DOHH2 (cell line): ENCODE measurements at regions not wholly inside any gene's neighbourhood (a gene's known extent, or its start where the extent isn't known, plus 50 kb on each side); places are given as distances from the start of the nearest gene placed in this dataset.

Experiments used
- H3F3A ChIP-seq: fragments of 200-600 bp; sonication (generic), shearing (Covaris generic); 2 replicates; pipeline ENCODE4 v1.6.0; 2016; ENCODE audit warnings: antibody characterized with exemption, mild to moderate bottlenecking; ENCODE audit not compliant: control insufficient read depth, insufficient read depth
- H3K27ac ChIP-seq: fragments of 200-600 bp; sonication (generic); 2 replicates; pipeline ENCODE4 v1.5.1; 2014; ENCODE audit warnings: low read depth, mild to moderate bottlenecking, low read length, moderate library complexity
- H3K27me3 ChIP-seq: fragments of 200-600 bp; sonication (generic); 2 replicates; pipeline ENCODE4 v1.6.1; 2014; ENCODE audit warnings: mild to moderate bottlenecking, low read length, mixed read lengths; ENCODE audit not compliant: control insufficient read depth
- H3K36me3 ChIP-seq: fragments of 200-600 bp; sonication (generic); 2 replicates; pipeline ENCODE4 v1.6.1; 2014; ENCODE audit warnings: mild to moderate bottlenecking, low read length, moderate library complexity, mixed read lengths; ENCODE audit not compliant: control insufficient read depth
- H3K4me1 ChIP-seq: fragments of 200-600 bp; sonication (generic); 2 replicates; pipeline ENCODE4 v1.6.1; 2014; ENCODE audit warnings: mild to moderate bottlenecking, low read length, mixed read lengths; ENCODE audit not compliant: control insufficient read depth
- H3K4me2 ChIP-seq: fragments of 200-600 bp; sonication (generic); 2 replicates; pipeline ENCODE4 v1.6.0; 2014; ENCODE audit warnings: mild to moderate bottlenecking, low read length, moderate library complexity
- H3K4me3 ChIP-seq: fragments of 200-600 bp; sonication (generic); 2 replicates; pipeline ENCODE4 v1.5.1; 2014; ENCODE audit warnings: mild to moderate bottlenecking, low read length, mixed read lengths
- H3K79me2 ChIP-seq: fragments of 200-600 bp; sonication (generic); 2 replicates; pipeline ENCODE4 v1.6.1; 2014; ENCODE audit warnings: mild to moderate bottlenecking, low read length, mixed read lengths; ENCODE audit not compliant: control insufficient read depth
- H3K9me2 ChIP-seq: fragments of 200-600 bp; sonication (generic); replicated peaks from 2 replicates; pipeline ENCODE4 v1.6.1; 2014; ENCODE audit warnings: mild to moderate bottlenecking, low read length, mixed read lengths; ENCODE audit not compliant: control insufficient read depth
- H3K9me3 ChIP-seq: fragments of 200-600 bp; sonication (generic); 2 replicates; pipeline ENCODE4 v1.6.1; 2014; ENCODE audit warnings: antibody characterized with exemption, low read length, mixed read lengths; ENCODE audit not compliant: control insufficient read depth, insufficient read depth
- H4K20me1 ChIP-seq: fragments of 200-600 bp; sonication (generic); 2 replicates; pipeline ENCODE4 v1.6.0; 2014; ENCODE audit warnings: low read depth, mild to moderate bottlenecking, antibody characterized with exemption, low read length, moderate library complexity; ENCODE audit not compliant: control insufficient read depth, insufficient read depth
- CTCF ChIP-seq: fragments of 200-600 bp; sonication (generic); IDR thresholded peaks from one replicate; pipeline ENCODE4 v1.5.1; 2014; ENCODE audit warnings: antibody characterized with exemption, mild to moderate bottlenecking, low read depth, low read length; ENCODE audit not compliant: poor library complexity, severe bottlenecking
- EZH2phosphoT487 ChIP-seq: fragments of 200-600 bp; sonication (generic); IDR thresholded peaks from 2 replicates; pipeline ENCODE4 v1.6.1; 2017; ENCODE audit warnings: borderline replicate concordance, mild to moderate bottlenecking, antibody characterized with exemption, low read length, moderate library complexity, mixed read lengths

GRCh38 chr3:132804498-132804897, 82.3 kb upstream of the NPHP3 start:
- TF ChIP-seq CTCF (no peak), EZH2phosphoT487 (no peak)
- Histone ChIP-seq H3K9me3 (no peaks in the 10 kb centered on the region), H3K4me2 (no peak overlapping the region)

GRCh38 chr3:132803889-132804288, 81.7 kb upstream of the NPHP3 start:
- H3K4me3 ChIP-seq, result no peak overlapping the region
- no peaks in the 10 kb centered on the region for H3K9me2 ChIP-seq
- TF ChIP-seq EZH2phosphoT487, result no peak
- TF ChIP-seq CTCF, result no peak
- H3K4me1 ChIP-seq, result no peaks in the 10 kb centered on the region
- H3K9me3 ChIP-seq, result no peaks in the 10 kb centered on the region
- no peaks in the 10 kb centered on the region for H4K20me1 ChIP-seq
- no peaks in the 10 kb centered on the region for H3K27me3 ChIP-seq
- no peak overlapping the region for H3K27ac ChIP-seq
- H3K36me3 ChIP-seq, result no peaks in the 10 kb centered on the region
- no peaks in the 10 kb centered on the region for H3K79me2 ChIP-seq
- H3K4me2 ChIP-seq, result no peak overlapping the region
- H3F3A ChIP-seq, result no peaks in the 10 kb centered on the region

More at GRCh38 chr3:132804498-132804897, 82.3 kb upstream of the NPHP3 start:
- Histone ChIP-seq H3K9me2 (no peaks in the 10 kb centered on the region), H3F3A (no peaks in the 10 kb centered on the region), H4K20me1 (no peaks in the 10 kb centered on the region), H3K4me1 (no peaks in the 10 kb centered on the region), H3K4me3 (no peak overlapping the region), H3K36me3 (no peaks in the 10 kb centered on the region), H3K79me2 (no peaks in the 10 kb centered on the region), H3K27me3 (no peaks in the 10 kb centered on the region), H3K27ac (no peak overlapping the region)

GRCh38 chr3:132800958-132801357, 78.7 kb upstream of the NPHP3 start:
- Histone ChIP-seq H3K27ac (no peak overlapping the region), H3K4me3 (no peak overlapping the region), H3F3A (no peaks in the 10 kb centered on the region), H3K36me3 (no peaks in the 10 kb centered on the region), H3K9me2 (no peaks in the 10 kb centered on the region), H3K9me3 (no peaks in the 10 kb centered on the region), H3K27me3 (no peaks in the 10 kb centered on the region), H4K20me1 (no peaks in the 10 kb centered on the region), H3K4me1 (no peaks in the 10 kb centered on the region), H3K79me2 (no peaks in the 10 kb centered on the region), H3K4me2 (no peak overlapping the region)
- no peak for TF ChIP-seq CTCF
- no peak for TF ChIP-seq EZH2phosphoT487

- TF ChIP-seq CTCF (no peak), EZH2phosphoT487 (no peak)
- Histone ChIP-seq H3K4me3 (no peak overlapping the region), H3K4me1 (peaks cover 6% of the 10 kb centered on the region), H3K36me3 (no peaks in the 10 kb centered on the region), H3K4me2 (no peak overlapping the region), H3K27me3 (no peaks in the 10 kb centered on the region), H3K79me2 (no peaks in the 10 kb centered on the region), H3K9me2 (no peaks in the 10 kb centered on the region), H4K20me1 (no peaks in the 10 kb centered on the region), H3K9me3 (no peaks in the 10 kb centered on the region), H3F3A (no peaks in the 10 kb centered on the region), H3K27ac (no peak overlapping the region)
Measured at GRCh38 chr3:132790806-132791205, 68.6 kb upstream of the NPHP3 start.
